ENCODE measurements at regions not wholly inside any gene's neighbourhood (a gene's known extent, or its start where the extent isn't known, plus 50 kb on each side); places are given as distances from the start of the nearest gene placed in this dataset.

DNA sequence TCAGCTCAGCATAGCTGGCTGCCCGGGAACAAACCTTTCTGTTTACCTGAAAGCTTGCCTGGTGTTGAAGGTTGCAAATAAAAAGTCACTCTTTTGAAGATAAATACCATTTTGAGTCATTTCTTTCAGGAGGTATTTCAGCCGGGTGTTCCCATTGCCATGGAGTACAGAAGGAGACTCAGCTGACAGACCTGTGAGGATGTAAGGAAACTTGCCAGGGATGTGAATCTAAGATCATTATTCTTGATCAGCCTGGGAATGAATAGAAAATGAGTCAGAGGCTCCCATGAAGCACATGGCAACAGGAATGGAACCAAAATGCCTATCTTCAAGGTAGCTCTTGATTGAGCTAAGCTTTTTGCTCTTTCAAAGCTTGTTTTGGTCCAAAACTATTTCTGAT lies 231.2 kb downstream of the CYRIA start:
- no peaks in the 10 kb centered on the region for H3K36me3 ChIP-seq (ENCODE audit: control insufficient read depth, insufficient read depth, low read length)
- H3K27me3 ChIP-seq (replicated peaks; ENCODE audit: control insufficient read depth, insufficient read depth, low read length) = no peaks in the 10 kb centered on the region
- TF ChIP-seq, protein P1, sequence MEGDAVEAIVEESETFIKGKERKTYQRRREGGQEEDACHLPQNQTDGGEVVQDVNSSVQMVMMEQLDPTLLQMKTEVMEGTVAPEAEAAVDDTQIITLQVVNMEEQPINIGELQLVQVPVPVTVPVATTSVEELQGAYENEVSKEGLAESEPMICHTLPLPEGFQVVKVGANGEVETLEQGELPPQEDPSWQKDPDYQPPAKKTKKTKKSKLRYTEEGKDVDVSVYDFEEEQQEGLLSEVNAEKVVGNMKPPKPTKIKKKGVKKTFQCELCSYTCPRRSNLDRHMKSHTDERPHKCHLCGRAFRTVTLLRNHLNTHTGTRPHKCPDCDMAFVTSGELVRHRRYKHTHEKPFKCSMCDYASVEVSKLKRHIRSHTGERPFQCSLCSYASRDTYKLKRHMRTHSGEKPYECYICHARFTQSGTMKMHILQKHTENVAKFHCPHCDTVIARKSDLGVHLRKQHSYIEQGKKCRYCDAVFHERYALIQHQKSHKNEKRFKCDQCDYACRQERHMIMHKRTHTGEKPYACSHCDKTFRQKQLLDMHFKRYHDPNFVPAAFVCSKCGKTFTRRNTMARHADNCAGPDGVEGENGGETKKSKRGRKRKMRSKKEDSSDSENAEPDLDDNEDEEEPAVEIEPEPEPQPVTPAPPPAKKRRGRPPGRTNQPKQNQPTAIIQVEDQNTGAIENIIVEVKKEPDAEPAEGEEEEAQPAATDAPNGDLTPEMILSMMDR (IDR thresholded peaks at IDR 0.05; ENCODE audit: insufficient read depth, low read length, poor library complexity, severe bottlenecking) = no peak
- H3K4me3 ChIP-seq (replicated peaks; ENCODE audit: low read depth, low read length) = no peak overlapping the region
- no peak for DNase-seq (ENCODE audit: extremely low read depth, insufficient read length)

DNA sequence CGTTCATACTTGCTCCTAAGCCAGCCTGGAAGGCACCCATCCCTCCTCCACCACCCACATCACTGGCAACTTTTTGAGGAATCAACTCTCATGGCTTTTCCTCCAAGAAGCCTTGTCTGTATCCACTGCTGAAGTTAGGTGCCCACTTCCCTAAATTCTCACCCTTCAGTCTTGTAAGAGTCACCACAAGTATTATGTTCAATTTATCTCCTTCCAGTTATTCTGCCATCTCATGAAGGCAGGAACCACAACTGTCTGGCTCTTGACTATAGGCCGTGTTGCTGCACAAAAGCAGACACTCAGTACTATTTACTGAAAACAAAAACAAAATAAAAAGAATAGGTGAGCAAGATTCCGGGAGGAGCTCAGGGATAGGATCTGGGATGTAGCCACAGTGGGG lies 234.8 kb downstream of the CYRIA start:
- no peak overlapping the region for H3K4me3 ChIP-seq (replicated peaks; ENCODE audit: low read depth, low read length)
- TF ChIP-seq, protein P1 (IDR thresholded peaks at IDR 0.05; ENCODE audit: insufficient read depth, low read length, poor library complexity, severe bottlenecking) = no peak
- no peaks in the 10 kb centered on the region for H3K36me3 ChIP-seq (ENCODE audit: control insufficient read depth, insufficient read depth, low read length)
- no peaks in the 10 kb centered on the region for H3K27me3 ChIP-seq (replicated peaks; ENCODE audit: control insufficient read depth, insufficient read depth, low read length)
- DNase-seq (ENCODE audit: extremely low read depth, insufficient read length) = no peak

DNA sequence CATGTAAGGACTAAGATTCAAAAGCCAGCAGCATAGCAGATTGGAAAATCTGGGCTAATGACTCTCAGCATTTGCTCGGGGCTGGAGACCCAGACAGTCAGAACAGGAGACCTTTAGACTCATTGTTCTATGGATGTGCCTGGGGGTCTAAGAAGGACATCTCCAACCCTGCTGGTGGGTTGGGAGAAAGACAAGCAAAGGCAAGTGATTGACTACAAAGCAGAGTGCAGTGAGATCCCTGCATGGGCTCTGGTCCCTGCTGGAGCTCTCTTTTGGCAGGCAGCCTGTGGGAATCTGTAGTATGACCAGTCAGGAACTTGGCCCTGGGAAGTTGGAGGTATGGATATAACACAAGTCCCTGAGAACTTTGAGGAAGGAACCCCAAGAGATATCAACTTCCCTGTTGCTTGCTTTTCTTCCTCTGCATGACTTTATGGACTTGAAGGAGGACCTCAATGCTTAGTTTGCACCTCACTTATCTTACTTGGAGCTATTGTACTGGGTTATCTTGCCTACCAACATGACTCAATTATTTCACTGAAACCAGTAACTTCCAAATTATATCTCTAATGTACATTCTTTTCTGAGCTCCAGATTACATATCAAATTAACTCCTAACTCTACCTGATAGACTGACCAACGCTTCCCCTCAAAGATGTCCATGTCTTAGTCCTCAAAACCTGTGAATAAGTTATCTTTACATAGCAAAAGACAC lies 236.0 kb downstream of the CYRIA start:
- no peaks in the 10 kb centered on the region for H3K36me3 ChIP-seq (ENCODE audit: control insufficient read depth, insufficient read depth, low read length)
- TF ChIP-seq, protein P1 (IDR thresholded peaks at IDR 0.05; ENCODE audit: insufficient read depth, low read length, poor library complexity, severe bottlenecking) = no peak
- H3K27me3 ChIP-seq (replicated peaks; ENCODE audit: control insufficient read depth, insufficient read depth, low read length) = no peaks in the 10 kb centered on the region
- no peak overlapping the region for H3K4me3 ChIP-seq (replicated peaks; ENCODE audit: low read depth, low read length)
- no peak for DNase-seq (ENCODE audit: extremely low read depth, insufficient read length)

DNA sequence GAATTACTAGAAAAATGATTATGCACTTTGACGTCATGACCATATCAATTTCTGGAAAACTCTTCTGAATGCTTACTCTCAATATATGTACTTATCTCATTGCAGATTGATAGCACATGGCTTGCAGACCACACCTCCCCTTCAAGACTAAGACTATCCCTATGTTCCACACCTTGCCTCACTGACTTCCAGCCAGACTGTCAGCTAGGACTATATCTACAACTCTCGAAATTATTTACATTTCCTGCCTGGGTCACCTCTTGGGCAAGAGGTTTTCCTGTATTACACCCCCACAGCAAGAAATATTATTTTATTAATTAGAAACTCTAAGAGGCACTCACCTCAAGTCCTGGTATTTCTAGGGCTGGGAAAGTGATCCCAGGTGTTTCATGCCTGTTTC lies 236.6 kb downstream of the CYRIA start:
- no peak for DNase-seq (ENCODE audit: extremely low read depth, insufficient read length)

DNA sequence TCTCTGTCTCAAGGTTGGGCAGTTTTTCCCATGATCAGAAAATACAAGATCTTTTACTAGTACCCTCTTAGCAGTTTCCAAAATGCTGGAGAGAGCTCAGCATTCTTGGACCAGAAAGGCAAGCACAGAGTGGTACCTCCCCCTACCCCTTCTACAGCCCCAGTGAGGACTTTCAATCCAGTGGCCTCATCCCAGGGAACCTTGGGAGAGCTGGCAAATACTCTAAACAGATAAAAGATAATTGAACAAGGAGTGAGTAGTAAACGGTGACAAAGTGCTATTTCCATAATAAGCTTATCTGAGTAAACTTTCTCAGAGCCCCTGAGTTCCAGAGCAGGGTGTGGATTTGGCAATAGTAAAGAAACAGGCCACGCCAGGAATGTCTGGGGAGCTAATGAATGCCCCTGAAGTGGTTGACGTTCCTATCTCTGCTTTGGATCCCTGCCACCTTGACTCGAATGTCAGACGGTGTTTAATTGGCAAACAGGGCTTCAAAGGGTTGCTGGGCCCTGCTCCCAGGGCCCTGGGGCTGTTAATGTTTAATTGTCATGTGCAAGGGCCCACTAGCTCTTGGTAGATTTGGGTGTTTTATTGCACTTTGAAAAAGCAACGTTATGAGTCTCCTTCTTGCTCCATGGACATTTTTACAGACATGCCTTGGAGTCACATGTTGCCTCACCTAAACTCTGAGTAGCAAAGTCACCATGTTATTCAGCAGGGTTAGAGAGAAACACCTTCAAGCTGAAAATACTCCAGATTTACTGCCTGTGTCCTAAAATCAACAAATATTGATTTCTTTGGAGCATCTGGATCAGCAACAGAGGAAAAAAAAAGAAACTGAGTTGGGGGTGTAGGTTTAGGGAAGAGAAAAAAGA lies 239.9 kb downstream of the CYRIA start:
- H3K4me3 ChIP-seq (replicated peaks; ENCODE audit: low read depth, low read length) = no peak overlapping the region
- DNase-seq (ENCODE audit: extremely low read depth, insufficient read length) = no peak
- no peaks in the 10 kb centered on the region for H3K27me3 ChIP-seq (replicated peaks; ENCODE audit: control insufficient read depth, insufficient read depth, low read length)
- TF ChIP-seq, protein P1 (IDR thresholded peaks at IDR 0.05; ENCODE audit: insufficient read depth, low read length, poor library complexity, severe bottlenecking) = no peak
- H3K36me3 ChIP-seq (ENCODE audit: control insufficient read depth, insufficient read depth, low read length) = no peaks in the 10 kb centered on the region

More for the DNA sequence above, 236.6 kb downstream of the CYRIA start:
- no peak overlapping the region for H3K4me3 ChIP-seq (replicated peaks; ENCODE audit: low read depth, low read length)
- H3K36me3 ChIP-seq (ENCODE audit: control insufficient read depth, insufficient read depth, low read length) = no peaks in the 10 kb centered on the region
- no peaks in the 10 kb centered on the region for H3K27me3 ChIP-seq (replicated peaks; ENCODE audit: control insufficient read depth, insufficient read depth, low read length)
- TF ChIP-seq, protein P1 (IDR thresholded peaks at IDR 0.05; ENCODE audit: insufficient read depth, low read length, poor library complexity, severe bottlenecking) = no peak
